Stomach (tissue), 8 donors: ENCODE measurements at regions not wholly inside any gene's neighbourhood (a gene's known extent, or its start where the extent isn't known, plus 50 kb on each side); places are given as distances from the start of the nearest gene placed in this dataset.
A peak's percentile ranks its signal among the peaks of the same experiment; 100 is the strongest.

Experiments
- DNase-seq, 2 donors: peaks; one replicate each; pipeline versions ENCODE4 v3.0.0 to v3.0.0-alpha.2; 2013 to 2019
- H3K27ac ChIP-seq, 5 donors: fragments of 200-600 bp in 4 of 5; sonication (generic) in 4 of 5; one replicate each; pipeline ENCODE4 v1.5.1; 2013 to 2019; ENCODE audit warnings: mild to moderate bottlenecking in 1 of 5, moderate library complexity in 1 of 5
- H3K27me3 ChIP-seq, 3 donors: fragments of 200-600 bp; sonication (generic); one replicate each; pipeline ENCODE4 v1.5.1; 2017 to 2019; ENCODE audit warnings: mixed run types in 1 of 3
- H3K36me3 ChIP-seq, 4 donors: fragments of 200-600 bp; sonication (generic); 1 replicate in 3 of 4; 2 replicates in 1 of 4; pipeline ENCODE4 v1.5.1; 2016 to 2019
- H3K4me1 ChIP-seq, 4 donors: fragments of 200-600 bp; sonication (generic); one replicate each; pipeline ENCODE4 v1.5.1; 2016 to 2019
- H3K4me3 ChIP-seq, 4 donors: fragments of 200-600 bp; sonication (generic) in 3 of 4; one replicate each; pipeline ENCODE4 v1.5.1; 2016 to 2019; ENCODE audit warnings: mild to moderate bottlenecking in 1 of 4
- H3K9me3 ChIP-seq, 4 donors: fragments of 200-600 bp; sonication (generic); one replicate each; pipeline ENCODE4 v1.5.1; 2016 to 2019
- EP300 ChIP-seq: sonication (generic); formaldehyde crosslinking; IDR thresholded peaks from one replicate; pipeline ENCODE4 v1.6.1; 2017; ENCODE audit warnings: antibody characterized with exemption
- POLR2A ChIP-seq, 4 donors: fragments of 450-650 bp; IDR thresholded peaks; one replicate each; pipeline ENCODE4 v1.6.1; 2016; ENCODE audit warnings: antibody characterized with exemption in 4 of 4, control low read depth in 2 of 4, mild to moderate bottlenecking in 1 of 4, moderate library complexity in 1 of 4
- POLR2AphosphoS5 ChIP-seq, 3 donors: sonication (generic); formaldehyde crosslinking; IDR thresholded peaks; one replicate each; pipeline ENCODE4 v1.6.1; 2016; ENCODE audit warnings: antibody characterized with exemption in 3 of 3
- WGBS, 5 donors: extraction: QIAGEN DNeasy Blood & Tissue Kit in 3 of 5; methylation state at CpG; one replicate each; pipeline versions ENCODE4 v1.1.5 to v1.1.7; 2013 to 2018; 5-methylcytosine and 5-hydroxymethylcytosine counted together
- intact Hi-C: fragments of 100-400 bp; cut with DNase I; formaldehyde crosslinking; loops from one replicate; pipeline ENCODE4 v1.15.1; 2023; ENCODE audit warnings: low total_unique reads
- TF ChIP-seq, protein P1 (sequence below), 7 experiments: fragments of 450-650 bp in 4 of 7; fragments of 200-600 bp in 3 of 7; sonication (generic) in 3 of 7; IDR thresholded peaks; one replicate each; pipeline ENCODE4 v1.5.1; 2016 to 2019; ENCODE audit warnings: antibody characterized with exemption in 7 of 7, control low read depth in 2 of 7, mild to moderate bottlenecking in 1 of 7
- donor health status: healthy with polysubstance abuse.
- donor health status: Bipolar disorder and iron deficiency.
- donor health status: healthy.

DNA sequence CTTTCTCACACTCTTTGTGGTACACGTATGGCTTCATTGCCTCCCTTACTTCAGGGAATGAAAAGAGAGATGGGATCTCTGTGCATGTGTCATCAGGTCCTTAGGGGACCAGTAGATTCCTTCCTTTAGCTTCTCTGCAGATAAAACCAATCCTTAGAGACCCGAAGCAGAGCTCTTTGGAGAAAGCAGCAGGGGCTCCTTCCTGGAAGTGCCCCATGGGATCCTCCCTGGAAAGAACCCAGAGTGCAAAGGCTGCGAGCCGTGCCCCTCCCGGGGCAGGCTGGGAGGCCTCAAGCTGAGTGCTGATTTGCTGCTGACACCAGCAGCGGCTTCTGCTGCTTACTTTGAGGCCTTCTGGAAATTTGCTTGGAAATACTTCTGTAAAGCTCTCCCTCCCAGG, 328.6 kb upstream of the RGMA start:
- Histone ChIP-seq H3K4me3 (no peak overlapping the region), H3K9me3 (no peaks in the 10 kb centered on the region), H3K4me1 (no peaks in the 10 kb centered on the region), H3K27me3 (no peaks in the 10 kb centered on the region), H3K27ac (no peak overlapping the region), H3K36me3 (no peaks in the 10 kb centered on the region)
- TF ChIP-seq, protein P1, sequence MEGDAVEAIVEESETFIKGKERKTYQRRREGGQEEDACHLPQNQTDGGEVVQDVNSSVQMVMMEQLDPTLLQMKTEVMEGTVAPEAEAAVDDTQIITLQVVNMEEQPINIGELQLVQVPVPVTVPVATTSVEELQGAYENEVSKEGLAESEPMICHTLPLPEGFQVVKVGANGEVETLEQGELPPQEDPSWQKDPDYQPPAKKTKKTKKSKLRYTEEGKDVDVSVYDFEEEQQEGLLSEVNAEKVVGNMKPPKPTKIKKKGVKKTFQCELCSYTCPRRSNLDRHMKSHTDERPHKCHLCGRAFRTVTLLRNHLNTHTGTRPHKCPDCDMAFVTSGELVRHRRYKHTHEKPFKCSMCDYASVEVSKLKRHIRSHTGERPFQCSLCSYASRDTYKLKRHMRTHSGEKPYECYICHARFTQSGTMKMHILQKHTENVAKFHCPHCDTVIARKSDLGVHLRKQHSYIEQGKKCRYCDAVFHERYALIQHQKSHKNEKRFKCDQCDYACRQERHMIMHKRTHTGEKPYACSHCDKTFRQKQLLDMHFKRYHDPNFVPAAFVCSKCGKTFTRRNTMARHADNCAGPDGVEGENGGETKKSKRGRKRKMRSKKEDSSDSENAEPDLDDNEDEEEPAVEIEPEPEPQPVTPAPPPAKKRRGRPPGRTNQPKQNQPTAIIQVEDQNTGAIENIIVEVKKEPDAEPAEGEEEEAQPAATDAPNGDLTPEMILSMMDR (IDR thresholded peaks at IDR 0.05): no peak
- TF ChIP-seq POLR2AphosphoS5 (IDR thresholded peaks at IDR 0.05): no peak
- TF ChIP-seq EP300: no peak
- TF ChIP-seq POLR2A (IDR thresholded peaks at IDR 0.05): no peak
- 49 to 52% (median 50%) methylated on average over 6 of the region's 6 CpGs for WGBS, 5 donors
- intact Hi-C loops: no loop called here
- peak in 1 of 2 donors; percentile 25 for DNase-seq

DNA sequence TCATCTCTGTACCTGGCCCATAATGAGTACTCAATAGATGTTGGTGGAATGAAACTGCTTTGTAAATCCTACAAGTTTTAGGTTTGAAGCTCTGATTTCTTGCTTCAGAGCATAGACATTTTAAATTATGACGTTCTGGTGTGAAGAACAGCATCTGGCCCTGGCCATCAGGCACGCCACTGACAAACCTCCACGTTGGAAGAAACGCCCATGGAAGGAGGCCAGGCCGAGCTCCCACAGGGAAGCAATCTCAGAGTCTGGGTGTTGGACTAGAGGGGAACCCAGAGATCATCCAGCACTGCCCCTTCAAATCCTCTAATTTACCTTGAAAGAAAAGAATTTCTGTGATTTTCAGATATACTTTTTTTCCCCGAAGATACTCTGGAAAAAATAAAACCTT, 328.1 kb upstream of the RGMA start:
- Histone ChIP-seq H3K36me3 (no peaks in the 10 kb centered on the region), H3K27ac (no peak overlapping the region), H3K9me3 (no peaks in the 10 kb centered on the region), H3K4me1 (no peaks in the 10 kb centered on the region), H3K27me3 (no peaks in the 10 kb centered on the region), H3K4me3 (no peak overlapping the region)
- WGBS, 5 donors: 72 to 88% (median 82%) methylated on average over 6 of the region's 6 CpGs
- no peak for DNase-seq
- intact Hi-C loops: no loop called here
- no peak for TF ChIP-seq POLR2A (IDR thresholded peaks at IDR 0.05)
- TF ChIP-seq, protein P1 (IDR thresholded peaks at IDR 0.05): no peak
- TF ChIP-seq EP300: no peak
- TF ChIP-seq POLR2AphosphoS5 (IDR thresholded peaks at IDR 0.05): no peak

DNA sequence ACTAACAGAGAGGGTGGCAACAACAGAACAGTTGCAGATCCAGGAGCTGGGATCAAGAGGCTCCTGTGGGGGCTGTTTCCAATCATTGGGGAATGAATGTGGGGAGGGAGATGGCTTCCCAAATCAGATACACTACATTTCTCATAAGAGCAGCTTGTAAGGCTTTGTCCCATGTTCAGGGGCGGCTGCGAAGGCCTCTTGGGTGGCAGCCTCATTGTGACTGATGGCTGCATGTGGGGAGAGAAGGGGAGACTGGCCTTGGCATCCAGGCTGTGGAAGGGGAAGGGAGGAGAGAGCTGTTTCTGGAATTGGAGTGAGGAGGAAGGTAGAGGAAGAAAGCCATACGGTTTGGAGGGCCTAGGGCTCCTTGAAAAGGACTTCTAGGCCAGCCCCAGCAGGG, 326.6 kb upstream of the RGMA start:
- intact Hi-C loops: no loop called here
- Histone ChIP-seq H3K27me3 (no peaks in the 10 kb centered on the region), H3K27ac (no peak overlapping the region), H3K36me3 (no peaks in the 10 kb centered on the region), H3K4me3 (no peak overlapping the region), H3K9me3 (no peaks in the 10 kb centered on the region), H3K4me1 (no peaks in the 10 kb centered on the region)
- 76 to 89% (median 86%) methylated on average over 3 of the region's 3 CpGs for WGBS, 5 donors
- DNase-seq: no peak
- TF ChIP-seq POLR2AphosphoS5 (IDR thresholded peaks at IDR 0.05) (no peak), POLR2A (IDR thresholded peaks at IDR 0.05) (no peak), EP300 (no peak)
- TF ChIP-seq, protein P1 (IDR thresholded peaks at IDR 0.05): no peak

DNA sequence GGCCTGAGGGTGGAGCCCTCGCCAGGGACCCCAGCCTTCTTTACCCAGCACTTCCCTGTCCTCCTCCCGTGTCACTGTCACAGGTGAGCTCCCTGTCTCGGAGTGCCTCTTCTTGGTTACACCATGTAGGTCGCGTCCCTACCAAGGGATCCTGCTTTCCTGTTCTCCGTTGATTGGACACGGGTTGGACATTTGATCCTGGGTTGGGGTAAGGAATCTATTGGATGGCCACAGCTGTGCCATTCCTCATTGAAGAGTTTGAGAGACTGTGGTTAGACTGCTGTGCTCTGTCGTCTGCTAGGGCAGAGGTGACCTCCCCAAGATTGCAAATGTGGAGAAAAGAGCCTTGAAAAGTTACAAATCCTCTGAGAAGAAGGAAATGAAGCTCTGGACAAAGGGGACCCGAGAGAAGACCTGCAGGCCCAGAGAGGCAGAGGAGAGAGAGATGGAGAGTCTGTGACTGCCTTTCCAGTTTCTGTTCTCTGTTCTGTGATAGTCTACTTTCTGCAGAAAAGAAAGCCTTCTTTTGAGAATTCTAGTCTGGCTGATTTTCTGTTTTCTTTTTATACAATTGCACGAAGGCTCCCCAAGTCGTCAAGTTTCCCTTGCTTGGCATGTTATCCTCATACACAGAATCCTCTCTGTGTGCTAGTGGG, 325.7 kb upstream of the RGMA start:
- intact Hi-C loops: no loop called here
- DNase-seq: no peak
- Histone ChIP-seq H3K9me3 (no peaks in the 10 kb centered on the region), H3K27me3 (no peaks in the 10 kb centered on the region), H3K27ac (no peak overlapping the region), H3K4me1 (no peaks in the 10 kb centered on the region), H3K4me3 (no peak overlapping the region), H3K36me3 (no peaks in the 10 kb centered on the region)
- 80 to 92% (median 86%) methylated on average over 11 of the region's 11 CpGs for WGBS, 5 donors
- TF ChIP-seq POLR2A (IDR thresholded peaks at IDR 0.05) (no peak), POLR2AphosphoS5 (IDR thresholded peaks at IDR 0.05) (no peak), EP300 (no peak)
- TF ChIP-seq, protein P1 (IDR thresholded peaks at IDR 0.05): no peak
